Heart left ventricle (tissue), 13 donors: ENCODE measurements at regions not wholly inside any gene's neighbourhood (a gene's known extent, or its start where the extent isn't known, plus 50 kb on each side); places are given as distances from the start of the nearest gene placed in this dataset.

Source experiments
- POLR2A ChIP-seq, 2 donors: fragments of 450-650 bp; IDR thresholded peaks; one replicate each; pipeline ENCODE4 v1.6.1; 2017; ENCODE audit warnings: antibody characterized with exemption in 2 of 2, mild to moderate bottlenecking in 2 of 2, moderate library complexity in 2 of 2
- TF ChIP-seq, protein P1 (sequence below), 12 donors: fragments of 200-600 bp; sonication (generic) in 4 of 12; IDR thresholded peaks; one replicate each; pipeline versions ENCODE4 v1.5.0 to v1.8.0; 2018 to 2022; ENCODE audit warnings: antibody characterized with exemption in 12 of 12, mild to moderate bottlenecking in 5 of 12
- donor health status: ischemic (EF 13 %, LVEDD 7.1; RV severe dilation, severe dysfunction).
- donor health status: DM: no; HTN: yes; CAD: no.
- donor health status: DM: no; HTN: no; CAD: no.
- donor health status: ischemic (EF 25% LVEDD 6.9; RV normal size, moderate dysfunction).
- donor health status: ischemic (EF 25% LVEDD 5.7; RV mildly dilated, moderate dysfunction).
- donor health status: ischemic (EF 35%, LVEDD 5.7; RV mildly dilated, moderate dysfunction).
- donor health status: nonischemic (EF 11% LVEDD 7.7; RV severe dilation, severe dysfunction).
- donor health status: DM: yes; HTN: yes; CAD: no.
- donor health status: PGD.
- donor health status: ischemic (EF 29% LVEDD 5.4; RV normal size, mild dysfunction).
- donor health status: nonischemic (EF 23%, LVEDD 6.1; RV moderate dilation, normal function).

DNA sequence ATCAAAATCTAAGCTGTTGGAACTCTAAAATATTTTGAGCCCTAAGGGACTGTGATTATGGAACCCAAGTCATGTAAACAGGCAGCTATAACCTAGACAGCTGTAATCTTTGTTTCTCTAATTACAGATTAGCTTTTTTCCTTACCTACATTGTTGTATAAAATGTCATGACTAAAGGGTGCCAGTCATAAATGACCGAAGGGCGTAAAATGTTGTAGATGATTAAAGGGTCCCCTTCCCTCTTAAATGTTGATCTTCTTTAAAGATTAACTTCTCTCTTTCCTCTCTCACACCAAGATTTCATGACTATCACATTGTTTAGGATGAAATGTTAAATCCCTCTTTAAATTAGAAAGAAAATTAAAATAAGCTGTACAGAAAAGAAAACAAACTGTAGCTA, 659.4 kb upstream of the NR3C2 start:
- TF ChIP-seq, protein P1, sequence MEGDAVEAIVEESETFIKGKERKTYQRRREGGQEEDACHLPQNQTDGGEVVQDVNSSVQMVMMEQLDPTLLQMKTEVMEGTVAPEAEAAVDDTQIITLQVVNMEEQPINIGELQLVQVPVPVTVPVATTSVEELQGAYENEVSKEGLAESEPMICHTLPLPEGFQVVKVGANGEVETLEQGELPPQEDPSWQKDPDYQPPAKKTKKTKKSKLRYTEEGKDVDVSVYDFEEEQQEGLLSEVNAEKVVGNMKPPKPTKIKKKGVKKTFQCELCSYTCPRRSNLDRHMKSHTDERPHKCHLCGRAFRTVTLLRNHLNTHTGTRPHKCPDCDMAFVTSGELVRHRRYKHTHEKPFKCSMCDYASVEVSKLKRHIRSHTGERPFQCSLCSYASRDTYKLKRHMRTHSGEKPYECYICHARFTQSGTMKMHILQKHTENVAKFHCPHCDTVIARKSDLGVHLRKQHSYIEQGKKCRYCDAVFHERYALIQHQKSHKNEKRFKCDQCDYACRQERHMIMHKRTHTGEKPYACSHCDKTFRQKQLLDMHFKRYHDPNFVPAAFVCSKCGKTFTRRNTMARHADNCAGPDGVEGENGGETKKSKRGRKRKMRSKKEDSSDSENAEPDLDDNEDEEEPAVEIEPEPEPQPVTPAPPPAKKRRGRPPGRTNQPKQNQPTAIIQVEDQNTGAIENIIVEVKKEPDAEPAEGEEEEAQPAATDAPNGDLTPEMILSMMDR (IDR thresholded peaks at IDR 0.05) = no peak
- no peak for TF ChIP-seq POLR2A (IDR thresholded peaks at IDR 0.05)
